ENCODE measurements at regions not wholly inside any gene's neighbourhood (a gene's known extent, or its start where the extent isn't known, plus 50 kb on each side); places are given as distances from the start of the nearest gene placed in this dataset.

DNA sequence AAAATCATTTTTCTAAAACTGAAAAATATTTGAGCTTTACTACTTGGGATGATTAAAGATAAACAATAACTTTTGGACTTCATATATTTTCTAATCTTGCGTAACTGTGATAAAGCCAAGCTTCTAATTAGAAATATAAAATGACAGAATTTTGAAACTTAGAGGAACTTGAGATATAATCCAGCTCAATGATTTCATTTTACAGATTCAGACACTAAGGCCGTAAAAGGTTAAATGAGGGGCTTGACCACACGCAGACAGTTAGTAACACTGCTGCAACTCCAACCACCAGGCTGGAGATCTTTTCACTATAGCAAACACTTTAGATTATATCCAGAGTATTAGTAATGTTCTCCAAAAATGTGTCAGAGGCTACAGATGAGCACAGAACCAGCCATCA lies 445.5 kb downstream of the ZEB2 start:
- DNase-seq: no peak

- no peak for DNase-seq
These were observed 448.5 kb downstream of the ZEB2 start for GRCh38 chr2:144071461-144071860.

DNA sequence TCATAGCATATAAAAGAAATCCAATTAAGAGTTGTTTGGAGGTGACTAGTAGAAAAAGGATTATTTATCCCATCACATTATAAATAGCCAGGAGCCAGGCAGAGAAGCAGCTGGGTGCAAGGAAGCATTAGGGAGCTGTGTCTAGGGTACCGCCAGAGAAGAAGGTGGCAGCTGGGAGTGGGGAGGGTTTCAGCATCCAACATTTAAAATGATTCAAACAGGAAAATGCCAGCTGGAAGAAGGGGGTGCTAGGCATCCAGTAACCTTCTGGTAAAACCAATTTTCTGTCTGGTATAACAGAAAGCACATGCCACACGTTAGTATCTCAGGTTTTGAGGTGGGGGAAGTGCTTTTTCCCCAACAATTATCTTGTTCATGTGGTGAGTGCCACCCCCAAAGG lies 452.4 kb downstream of the ZEB2 start:
- no peak for DNase-seq

DNA sequence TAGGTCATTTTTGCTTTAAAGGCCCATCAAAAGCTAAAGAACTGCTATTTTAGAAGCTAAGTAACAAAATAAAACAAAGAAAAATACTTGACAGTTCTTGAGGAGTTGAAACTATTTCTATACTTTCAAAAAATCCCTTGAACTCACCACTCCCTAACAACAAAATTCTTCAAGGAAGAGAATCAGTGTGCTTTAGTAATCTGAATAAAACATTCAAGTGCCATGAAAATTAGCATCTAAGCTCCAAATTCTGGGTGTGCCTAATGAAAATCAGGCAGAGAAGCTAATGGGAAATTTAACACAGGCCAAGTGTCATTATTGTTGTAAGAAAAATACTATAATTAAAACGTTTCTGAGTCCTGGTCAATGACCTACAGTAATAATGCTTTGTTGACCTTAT lies 456.3 kb downstream of the ZEB2 start:
- DNase-seq: no peak

GRCh38 chr2:144054911-144055310 lies 465.0 kb downstream of the ZEB2 start:
- DNase-seq: no peak

GRCh38 chr2:144052083-144052482 lies 467.8 kb downstream of the ZEB2 start:
- no peak for DNase-seq

GRCh38 chr2:144049137-144049536 lies 470.8 kb downstream of the ZEB2 start:
- DNase-seq: no peak

- no peak for DNase-seq
These were observed 471.3 kb downstream of the ZEB2 start for GRCh38 chr2:144048631-144049060.

- no peak for DNase-seq
These were observed 477.2 kb downstream of the ZEB2 start for GRCh38 chr2:144042751-144043150.

- no peak for DNase-seq
These were observed 478.3 kb downstream of the ZEB2 start for GRCh38 chr2:144041612-144042011.

DNA sequence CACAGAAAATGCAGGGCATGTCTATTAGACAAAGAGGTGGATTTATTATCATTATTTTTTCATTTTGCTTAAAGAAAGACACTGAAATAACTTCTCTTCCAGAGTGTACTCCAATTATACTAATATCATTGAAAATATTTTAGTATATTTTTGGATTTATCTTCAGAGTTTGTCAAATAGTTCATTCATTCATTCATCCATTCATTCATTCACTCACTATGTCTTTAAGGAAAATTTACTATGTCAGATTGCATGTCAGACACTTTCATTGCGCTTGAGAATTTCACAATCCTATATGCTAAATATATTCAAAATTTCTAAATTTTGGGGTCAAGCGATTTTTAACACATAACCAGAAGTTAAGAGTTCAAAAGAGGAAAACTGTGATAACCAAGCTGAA lies 479.1 kb downstream of the ZEB2 start:
- DNase-seq: no peak

DNA sequence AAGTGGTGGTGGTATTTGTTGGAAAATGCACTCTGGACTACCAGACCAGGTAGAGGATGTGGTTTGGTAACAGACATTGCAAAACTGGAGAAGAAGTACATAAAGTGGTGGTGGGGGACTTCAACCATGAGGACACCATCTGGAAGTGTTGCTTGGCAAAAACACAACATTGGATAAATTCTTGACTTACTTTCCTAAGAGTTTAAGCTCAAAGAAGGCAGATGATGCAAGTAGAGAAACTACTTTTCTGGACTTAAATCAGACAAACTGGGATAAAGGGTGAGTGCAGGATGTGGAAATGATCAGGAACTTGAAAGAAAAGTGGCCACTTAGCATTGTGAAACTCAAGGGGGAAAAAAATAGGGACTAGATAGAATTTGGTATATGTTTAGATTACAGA lies 487.4 kb downstream of the ZEB2 start:
- DNase-seq: no peak

- no peak for DNase-seq
These were observed 489.1 kb downstream of the ZEB2 start for GRCh38 chr2:144030791-144031190.

DNA sequence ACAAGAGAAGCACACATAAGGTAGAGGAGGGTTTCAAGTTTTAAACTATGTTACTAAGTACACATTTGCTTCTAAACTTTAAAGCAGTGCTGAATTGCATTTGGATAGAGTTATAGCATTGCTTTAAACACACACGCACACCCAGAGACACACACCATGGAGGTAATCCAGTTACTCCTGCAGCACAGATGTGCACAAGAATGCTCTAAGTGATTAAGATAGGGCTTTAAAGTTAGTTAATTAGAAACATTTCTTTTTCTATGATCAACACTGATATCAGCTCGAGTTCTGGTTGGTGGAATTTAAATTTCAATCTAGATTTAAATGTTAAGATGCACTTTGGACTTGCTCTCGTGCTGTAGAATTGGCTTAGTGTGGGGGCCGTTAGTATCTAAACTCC lies 492.3 kb downstream of the ZEB2 start:
- DNase-seq: no peak

DNA sequence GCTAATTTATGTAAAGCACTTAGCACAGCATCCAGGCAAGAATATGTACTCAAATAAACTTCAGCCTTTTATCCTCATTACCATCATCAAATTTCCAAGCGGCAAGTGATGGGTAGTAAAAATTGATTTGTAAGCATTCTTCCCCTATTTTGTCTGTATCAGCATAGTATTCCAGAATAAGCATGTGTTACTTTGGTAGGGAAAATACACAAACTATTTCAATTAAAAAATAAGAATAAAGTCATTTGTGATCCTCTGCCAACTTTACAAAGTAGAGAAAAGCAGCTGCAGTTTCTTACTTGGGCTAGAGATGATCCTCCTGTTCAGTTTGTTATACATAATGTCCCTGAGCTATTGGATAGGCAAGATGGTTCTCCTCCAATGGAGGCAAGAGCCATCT lies 493.2 kb downstream of the ZEB2 start:
- no peak for DNase-seq

GRCh38 chr2:144020047-144020446 lies 499.9 kb downstream of the ZEB2 start:
- DNase-seq: no peak

DNA sequence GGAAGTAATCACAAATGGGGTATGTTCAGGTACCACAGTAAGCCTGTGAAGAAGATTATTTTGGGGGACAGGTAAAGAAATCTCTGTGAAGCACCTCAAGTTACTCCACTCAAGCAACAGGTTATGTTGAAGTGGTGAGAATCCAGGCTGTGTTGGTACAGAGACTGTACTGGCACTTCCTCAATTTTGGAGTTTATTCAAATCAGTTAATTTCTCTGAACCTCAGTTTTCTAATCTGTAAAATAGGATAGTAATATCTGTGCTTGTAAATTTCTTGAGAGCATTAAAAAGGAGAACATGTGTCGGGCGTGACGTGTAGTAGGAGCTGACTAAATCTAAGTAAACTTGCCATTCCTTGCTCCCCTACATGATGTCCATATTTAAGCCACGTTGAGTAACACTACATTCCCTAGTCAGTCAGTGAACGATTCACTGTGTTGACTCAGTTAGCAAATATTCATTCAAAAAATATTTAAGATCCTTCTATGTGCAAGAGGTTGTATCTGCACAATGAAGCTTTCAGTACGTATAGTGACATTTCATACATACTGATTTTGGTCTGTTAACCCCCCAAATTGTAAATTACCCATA lies 504.2 kb downstream of the ZEB2 start:
- no peak for DNase-seq

GRCh38 chr2:144015036-144015435 lies 504.9 kb downstream of the ZEB2 start:
- DNase-seq: no peak

- no peak for DNase-seq
These were observed 505.8 kb downstream of the ZEB2 start for GRCh38 chr2:144014103-144014502.

DNA sequence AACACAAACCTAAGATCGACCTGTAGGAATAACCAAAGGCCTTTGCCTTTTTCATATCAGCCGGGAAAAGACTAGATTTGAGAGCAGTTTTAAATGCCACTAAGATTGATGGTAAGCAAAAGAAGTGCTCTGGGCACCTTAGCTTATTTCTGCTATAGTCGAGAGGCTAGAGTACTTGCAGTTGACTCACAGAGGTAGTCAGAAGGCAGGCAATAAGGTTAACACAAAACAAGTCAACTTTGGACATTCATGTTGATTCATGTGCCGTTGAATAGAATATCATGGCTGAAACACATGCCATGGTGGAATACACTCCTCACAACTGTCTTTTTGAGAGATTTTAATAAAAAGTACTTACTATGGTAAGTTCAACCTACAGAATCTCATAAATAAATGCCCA lies 507.6 kb downstream of the ZEB2 start:
- no peak for DNase-seq

DNA sequence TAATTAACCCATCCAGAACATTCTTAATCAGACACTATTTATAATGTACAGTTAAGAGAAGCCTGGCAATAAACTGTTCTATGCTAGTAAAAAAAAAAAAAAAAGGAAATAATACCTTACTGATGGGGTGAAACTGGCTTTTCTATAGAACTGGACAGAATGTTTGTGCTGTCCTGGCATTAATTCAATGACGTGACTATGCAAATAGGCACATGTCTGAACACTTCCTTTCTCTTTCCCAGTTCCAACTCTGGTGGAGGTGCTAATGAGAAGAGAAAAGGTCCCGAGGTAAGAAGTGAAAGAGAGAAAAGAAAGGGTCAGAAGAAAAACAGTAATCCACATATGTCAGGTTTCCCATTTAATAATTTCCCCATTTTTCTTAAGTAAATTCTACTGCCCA lies 508.4 kb downstream of the ZEB2 start:
- no peak for DNase-seq

GRCh38 chr2:144011098-144011497 lies 508.8 kb downstream of the ZEB2 start:
- DNase-seq: no peak

GRCh38 chr2:144010096-144010836 lies 509.7 kb downstream of the ZEB2 start:
- no peak for DNase-seq

DNA sequence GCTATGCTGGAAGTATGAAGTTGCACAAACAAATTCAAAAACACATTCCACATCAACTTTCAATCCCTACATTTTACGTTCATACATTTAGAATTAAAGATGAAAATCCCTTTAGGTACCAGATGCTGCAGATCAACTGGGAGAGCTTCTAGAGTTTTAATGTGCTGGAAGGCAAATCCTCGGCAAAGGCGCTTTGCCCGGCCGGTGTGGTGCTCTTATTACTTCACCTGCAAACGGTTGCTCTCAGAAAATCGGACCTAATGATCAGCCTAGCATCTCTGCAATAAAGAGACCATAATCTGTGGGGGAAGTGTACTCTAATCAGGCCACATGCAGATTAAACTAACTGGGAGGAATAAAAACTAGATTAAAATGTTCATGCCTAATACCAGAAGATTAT lies 513.8 kb downstream of the ZEB2 start:
- DNase-seq: no peak

GRCh38 chr2:144004742-144005141 lies 515.2 kb downstream of the ZEB2 start:
- DNase-seq: no peak
